ENCODE measurements at regions not wholly inside any gene's neighbourhood (a gene's known extent, or its start where the extent isn't known, plus 50 kb on each side); places are given as distances from the start of the nearest gene placed in this dataset.

DNA sequence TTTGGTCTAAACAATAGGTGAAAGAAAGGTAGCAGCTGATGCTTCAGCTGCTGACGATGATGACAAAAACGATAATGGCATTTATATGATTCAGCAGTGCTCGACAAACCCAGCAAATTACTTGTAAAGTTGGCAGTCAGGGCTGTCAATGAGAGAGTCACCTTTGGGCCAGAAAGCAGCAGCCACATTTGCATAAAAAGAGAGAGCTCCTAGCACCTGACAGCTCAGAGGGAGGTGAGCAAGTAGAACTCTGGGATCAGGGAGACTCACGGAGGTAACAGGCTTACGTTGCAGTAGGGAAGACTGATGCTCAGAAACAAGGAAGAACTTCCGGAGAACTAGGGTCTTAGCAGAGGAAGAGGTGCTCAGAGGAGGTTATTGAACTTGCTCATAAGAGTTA, 291.9 kb upstream of the ZFHX3 start:
- TF ChIP-seq, protein P1, sequence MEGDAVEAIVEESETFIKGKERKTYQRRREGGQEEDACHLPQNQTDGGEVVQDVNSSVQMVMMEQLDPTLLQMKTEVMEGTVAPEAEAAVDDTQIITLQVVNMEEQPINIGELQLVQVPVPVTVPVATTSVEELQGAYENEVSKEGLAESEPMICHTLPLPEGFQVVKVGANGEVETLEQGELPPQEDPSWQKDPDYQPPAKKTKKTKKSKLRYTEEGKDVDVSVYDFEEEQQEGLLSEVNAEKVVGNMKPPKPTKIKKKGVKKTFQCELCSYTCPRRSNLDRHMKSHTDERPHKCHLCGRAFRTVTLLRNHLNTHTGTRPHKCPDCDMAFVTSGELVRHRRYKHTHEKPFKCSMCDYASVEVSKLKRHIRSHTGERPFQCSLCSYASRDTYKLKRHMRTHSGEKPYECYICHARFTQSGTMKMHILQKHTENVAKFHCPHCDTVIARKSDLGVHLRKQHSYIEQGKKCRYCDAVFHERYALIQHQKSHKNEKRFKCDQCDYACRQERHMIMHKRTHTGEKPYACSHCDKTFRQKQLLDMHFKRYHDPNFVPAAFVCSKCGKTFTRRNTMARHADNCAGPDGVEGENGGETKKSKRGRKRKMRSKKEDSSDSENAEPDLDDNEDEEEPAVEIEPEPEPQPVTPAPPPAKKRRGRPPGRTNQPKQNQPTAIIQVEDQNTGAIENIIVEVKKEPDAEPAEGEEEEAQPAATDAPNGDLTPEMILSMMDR (IDR thresholded peaks at IDR 0.05), result no peak
- TF ChIP-seq POLR2AphosphoS5 (IDR thresholded peaks at IDR 0.05; ENCODE audit: insufficient read depth in 1 of 2, low read depth in 1 of 2) (no peak), POLR2A (IDR thresholded peaks at IDR 0.05) (no peak)

All from vagina (tissue), 2 donors.